GM21360 (cell line): ENCODE measurements at regions not wholly inside any gene's neighbourhood (a gene's known extent, or its start where the extent isn't known, plus 50 kb on each side); places are given as distances from the start of the nearest gene placed in this dataset.
"Not testable (repeated sequence)": the region's sequence is repeated elsewhere in the genome, so short reads cannot be mapped to it uniquely, and the experiment has no call there.

Source experiments
- ATAC-seq: cut with Tn5 transposase; IDR thresholded peaks from one replicate; pipeline ENCODE4 v1.9.1; 2021; ENCODE audit warnings: mild to moderate bottlenecking, moderate library complexity; ENCODE audit not compliant: unreplicated experiment

DNA sequence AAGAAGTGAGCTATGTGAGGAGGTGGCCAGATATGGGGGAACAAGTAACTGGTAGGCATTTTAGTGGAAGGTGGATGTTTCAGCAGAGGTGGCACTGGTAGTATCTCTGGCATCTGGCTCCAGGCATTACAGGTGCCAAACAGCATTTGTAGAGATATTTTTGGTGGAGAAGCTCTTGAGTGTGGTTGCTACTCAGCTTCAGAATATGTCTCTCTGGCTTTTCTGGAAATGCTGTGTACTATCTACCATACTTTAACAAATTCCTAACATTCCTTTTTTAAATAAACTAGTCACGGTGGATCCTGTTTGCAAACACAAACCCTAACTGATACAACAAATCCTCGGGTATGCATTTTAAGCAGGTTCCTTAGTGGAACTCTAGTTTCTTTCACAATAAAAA is 128.0 kb downstream of the BARX2 start:
- no peak for ATAC-seq

DNA sequence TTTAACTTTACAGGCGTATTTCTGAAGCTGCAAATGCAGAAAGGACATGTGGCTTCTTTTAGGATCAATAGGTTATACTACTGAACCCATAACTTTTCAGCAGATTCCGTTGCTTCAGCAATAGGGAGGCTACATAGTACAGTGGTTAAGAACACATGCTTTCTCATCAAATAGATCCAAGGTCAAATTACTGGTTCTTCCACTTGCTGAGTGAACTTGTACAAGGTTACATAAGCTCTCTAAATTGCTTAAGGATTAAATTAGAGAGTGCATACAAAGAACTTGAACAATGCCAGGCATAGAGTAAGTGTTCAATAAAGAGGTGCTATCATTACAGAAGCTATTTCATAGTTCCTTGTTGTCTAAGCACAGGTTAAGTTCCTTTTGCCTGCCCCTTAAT is 129.6 kb downstream of the BARX2 start:
- no peak for ATAC-seq

DNA sequence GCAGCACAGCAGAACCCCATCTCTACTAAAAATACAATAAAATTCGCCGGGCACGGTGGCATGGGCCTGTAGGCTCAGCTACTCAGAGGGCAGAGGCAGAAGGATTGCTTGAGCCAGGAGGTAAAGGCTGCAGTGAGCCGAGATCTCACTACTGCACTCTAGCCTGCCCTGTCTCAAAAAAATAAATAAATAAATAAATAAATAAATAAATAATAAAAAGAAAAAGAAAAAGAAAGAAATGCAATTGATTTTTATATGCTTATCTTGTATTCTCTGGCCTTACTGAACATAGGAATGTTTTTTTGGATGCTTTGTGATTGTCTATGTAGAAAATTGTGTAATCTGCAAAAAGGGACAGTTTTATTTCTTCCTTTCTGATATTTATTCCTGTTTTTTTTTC is 132.5 kb downstream of the BARX2 start:
- ATAC-seq: no peak

DNA sequence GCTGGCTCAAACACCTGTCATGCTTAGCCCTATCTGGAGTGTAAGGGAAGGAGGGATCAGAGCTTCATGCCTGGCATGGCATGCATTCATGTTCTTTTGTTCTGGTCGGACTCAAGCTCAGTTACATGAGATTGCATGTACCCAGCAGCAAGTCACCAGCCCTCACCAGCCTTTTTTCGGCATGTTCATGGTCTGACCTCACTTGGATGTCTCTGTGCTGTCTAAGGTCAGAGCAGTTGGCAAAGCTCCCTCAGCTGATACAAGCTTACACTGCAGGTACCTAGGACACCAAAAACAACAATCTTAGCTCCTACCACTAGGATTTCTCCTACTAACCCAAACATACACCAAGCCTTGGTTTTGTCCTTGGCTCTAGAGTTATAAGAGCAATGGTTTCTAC is 152.6 kb downstream of the BARX2 start:
- ATAC-seq: no peak

DNA sequence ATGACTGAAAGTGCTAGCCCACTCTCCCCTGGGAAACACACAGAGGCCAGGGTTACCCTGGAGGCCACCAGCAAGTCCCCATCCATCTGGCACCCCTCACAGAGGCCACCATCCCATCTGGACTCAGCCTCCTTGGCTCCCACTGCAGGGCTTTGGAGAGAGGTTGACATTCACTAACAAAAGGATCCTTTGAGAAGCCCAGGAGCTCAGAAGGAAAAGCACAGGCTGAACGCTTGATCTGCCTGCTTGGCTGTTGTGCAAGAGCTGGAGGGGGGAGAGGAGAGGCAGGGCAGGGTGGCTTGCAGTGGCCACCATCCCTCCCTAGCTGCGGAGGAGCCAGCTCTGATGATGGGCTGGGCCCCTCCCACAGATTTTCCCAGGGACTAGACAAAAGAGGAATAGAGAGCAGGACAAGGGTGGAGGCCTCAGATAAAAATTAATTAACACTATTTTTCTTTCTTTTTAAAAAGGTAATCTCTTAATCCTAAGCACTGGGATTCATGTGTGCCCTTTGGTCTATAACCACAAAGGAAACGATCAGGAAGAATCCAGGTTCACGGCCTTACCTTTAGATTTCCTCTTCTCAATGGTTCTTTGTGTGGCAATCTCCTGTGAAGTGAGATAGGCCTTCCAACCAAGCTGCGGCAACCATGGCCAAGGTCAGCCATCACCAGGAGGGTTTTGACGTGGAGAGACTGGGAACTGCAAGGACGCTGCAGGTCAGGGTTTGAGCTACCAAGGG is 154.7 kb downstream of the BARX2 start:
- ATAC-seq: no peak

DNA sequence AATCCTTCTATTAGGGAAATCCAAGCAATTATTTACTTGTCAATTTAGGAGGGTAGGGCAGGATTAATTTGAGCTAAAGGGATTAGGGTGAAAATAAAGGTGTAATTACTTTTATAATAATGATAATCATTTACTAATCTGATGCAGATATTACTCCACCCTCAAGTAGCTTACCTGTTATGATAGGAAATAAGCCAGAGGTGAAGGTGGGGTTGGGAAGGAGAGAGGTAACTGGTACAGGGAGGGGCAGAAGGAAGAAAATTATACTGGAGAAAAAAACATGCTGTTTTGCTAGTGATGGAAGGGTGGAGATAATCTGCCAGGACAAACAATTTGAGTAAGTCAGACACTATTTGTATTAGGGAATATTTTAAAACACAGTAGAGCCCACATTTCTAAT is 157.7 kb downstream of the BARX2 start:
- ATAC-seq: no peak

DNA sequence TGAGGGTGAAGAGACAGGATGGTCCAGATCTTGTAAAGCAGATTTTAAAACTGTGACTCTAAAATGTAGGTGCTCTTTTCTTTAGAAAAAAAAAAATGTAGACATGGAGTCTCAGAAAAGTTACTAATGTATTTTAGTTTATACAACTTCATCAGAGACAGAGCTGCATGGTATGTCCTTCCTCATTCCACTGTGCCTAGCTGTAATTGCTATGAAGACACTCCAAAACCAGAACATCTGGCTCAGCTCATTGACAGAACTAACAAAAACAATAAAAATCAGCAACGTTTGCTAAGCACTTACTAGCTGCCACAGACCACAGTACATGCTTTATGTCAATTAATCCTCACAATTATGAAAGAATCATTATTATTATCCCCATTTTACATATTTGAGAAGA is 160.7 kb downstream of the BARX2 start:
- ATAC-seq: no peak

DNA sequence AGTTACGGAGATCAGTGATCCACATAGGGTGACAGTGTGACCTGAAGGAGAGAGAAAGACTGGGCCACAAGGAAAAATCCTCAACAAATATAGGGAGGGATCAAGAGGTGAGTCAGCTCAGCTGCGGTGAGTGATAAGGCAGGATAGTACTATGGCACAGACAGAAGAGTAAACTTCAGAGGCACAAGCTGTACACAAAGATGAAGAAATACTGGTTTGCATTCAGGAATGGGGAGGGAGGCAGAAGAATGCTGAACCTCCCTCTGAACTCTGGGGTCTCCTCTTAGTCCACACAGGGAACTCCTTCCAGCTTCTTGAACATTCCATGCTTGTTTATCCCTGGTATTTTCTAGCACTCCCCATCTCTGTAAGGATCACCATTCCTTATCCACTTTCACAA is 162.7 kb downstream of the BARX2 start:
- no peak for ATAC-seq

DNA sequence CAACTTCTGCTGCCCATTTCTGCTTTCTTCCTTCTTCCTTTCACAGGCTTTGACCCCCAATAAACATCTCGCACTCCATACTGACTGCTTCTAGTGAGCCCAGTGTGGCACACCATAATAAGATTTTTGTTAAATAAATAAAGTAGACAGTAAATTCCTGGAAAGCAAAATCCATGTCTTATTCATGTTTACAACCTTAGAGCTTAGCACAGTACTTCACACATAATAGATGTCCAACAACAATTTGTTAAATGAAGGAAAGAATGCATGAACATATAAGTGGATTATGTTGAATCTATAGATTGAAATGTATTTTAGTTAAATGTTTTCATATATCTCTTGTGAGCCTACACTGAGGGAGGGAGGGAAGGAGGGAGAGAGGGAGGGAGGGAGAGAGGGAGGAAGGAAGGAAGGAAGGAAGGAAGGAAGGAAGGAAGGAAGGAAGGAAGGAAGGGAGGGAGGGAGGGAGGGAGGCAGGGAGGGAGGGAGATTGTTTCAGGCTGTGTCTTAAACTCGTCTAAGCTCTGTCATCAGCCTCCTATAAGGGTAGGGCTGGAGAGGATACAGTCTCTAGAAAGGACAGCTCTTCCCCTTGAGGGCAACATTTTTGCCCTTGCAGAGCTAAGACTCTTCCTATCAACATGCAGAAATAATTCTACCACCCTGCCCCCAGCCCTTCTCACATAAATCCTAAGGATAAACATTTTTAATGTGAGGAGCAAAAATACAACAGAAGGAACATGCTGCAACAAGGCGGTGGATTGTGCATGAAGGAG is 168.1 kb downstream of the BARX2 start:
- ATAC-seq: no peak

DNA sequence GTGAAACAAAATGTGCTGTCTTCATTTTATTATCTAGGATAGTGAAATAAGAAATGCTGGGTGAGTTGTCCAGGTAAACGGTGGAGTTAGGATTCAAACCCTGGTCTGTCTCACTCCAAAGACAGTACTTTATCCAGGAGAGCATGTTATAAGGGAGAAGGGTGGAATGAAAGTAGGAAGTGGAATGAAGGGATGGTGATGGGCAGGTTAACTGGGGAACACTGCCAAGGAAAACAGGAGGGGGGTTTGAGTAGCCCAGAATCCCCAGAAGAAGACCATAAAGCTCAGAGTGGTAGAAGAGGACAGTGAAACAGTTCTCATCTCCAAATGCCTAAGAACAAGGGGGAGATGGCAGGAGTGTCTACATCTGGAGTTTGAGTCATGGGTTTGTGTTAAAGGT is 169.0 kb downstream of the BARX2 start:
- ATAC-seq: no peak

DNA sequence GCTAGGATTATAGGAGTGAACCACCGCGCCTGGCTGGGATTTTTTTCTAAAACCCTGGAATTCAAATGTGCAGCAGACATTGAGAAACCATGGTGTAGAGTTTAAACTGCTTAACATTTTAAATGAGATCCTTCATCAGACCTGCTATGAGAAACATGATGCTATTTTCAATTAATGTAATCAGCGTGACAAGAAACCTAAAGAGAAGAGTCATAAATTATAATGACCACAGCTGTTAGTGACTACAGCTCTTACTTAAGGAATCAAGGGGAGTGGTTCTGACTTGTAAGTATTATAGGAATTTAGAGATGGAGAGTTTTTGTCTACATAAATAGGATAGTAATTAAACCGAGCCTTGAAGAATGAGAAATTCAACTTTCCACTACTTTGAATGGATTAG is 170.6 kb downstream of the BARX2 start:
- ATAC-seq: no peak

DNA sequence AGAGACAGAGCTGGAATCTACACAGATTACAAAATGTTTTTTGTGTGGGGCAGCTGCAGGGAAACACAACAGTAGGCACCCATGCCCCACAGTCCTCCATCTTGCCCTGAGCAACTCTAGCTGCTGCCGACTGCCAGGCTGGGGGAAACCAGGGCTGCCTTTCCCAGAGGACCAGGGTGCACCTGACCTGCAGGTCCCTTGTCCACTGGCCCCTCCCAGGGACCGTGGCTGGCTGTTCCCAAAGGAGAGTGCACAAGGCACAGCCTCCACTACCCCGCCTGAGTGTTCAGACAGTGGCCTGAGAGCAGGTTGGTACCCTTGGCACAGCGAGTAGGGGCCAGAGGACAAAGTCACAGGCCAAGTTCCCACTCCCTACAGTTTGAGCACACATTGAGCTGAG is 181.8 kb downstream of the BARX2 start:
- no peak for ATAC-seq

DNA sequence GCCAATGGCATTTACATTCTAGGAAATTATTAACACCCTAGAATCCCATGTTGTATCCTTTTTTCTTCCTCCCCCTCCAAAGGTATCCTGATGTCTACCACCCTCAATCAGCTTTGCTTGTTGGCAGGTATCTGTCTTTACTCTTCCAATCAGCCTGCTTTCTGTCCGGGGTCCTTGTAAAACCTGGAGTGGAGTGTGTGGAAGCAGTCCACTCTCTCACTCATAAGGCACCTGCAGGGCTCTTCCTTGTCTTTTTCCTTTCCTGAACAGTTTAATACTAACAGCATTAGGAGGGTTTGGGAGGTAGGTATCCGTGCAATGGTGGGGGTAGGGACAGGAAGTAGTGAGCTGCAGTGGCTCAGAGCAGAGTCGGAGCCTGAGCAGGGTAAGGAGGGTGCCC is 193.4 kb downstream of the BARX2 start:
- no peak for ATAC-seq

DNA sequence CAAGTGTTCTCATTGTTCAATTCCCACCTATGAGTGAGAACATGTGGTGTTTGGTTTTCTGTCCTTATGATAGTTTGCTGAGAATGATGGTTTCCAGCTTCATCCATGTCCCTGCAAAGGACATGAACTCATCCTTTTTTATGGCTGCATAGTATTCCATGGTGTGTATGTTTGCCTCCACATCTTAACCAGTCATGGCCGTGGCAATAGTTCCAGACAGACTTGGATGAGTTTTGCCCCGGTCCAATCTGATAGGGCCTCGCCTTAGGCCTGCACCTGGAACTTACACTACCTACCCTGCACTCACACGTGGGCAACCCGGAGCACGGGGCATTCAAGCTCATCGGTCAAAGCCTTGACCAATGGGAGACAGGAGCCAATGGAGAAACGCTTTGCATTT is 197.0 kb downstream of the BARX2 start:
- not testable (repeated sequence) for ATAC-seq

DNA sequence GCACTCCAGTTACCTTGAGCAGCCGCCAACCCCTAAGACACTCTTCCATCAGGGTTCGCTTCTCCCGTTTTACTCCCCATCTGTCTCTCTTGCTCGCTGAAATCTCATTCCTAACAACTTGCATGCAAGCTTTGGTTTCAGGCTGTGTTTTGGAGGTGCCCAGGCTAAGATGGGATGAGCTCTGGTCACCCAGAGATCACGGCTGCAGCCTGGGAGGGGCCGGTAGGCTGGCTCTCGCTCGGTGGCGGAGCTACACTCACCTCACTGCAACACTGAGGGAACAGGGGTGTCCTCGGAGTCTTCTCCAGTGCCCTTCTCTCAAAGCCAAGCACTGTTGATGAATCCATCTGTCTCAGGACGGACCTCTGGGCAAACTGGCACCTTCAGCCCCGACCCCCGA is 197.5 kb downstream of the BARX2 start:
- ATAC-seq: no peak

DNA sequence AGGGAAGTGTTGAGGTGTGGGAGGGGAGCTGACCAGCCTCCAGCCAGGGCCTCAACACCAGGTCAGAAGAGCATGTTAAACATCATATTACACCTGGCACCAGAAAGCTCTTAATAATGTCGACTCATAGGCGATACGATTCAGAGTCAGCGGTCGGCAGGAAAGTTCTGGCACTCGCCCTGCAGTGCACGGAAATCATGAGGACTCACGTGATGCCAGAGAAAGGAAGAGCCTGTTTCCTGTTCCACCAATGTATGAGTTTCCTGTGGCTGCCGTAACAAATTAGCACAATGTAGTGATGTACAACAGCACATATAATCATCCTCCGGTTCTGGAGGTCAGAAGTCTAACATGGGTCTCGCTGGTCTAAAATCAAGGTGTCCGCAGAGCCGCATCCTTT is 198.8 kb downstream of the BARX2 start:
- ATAC-seq: no peak

DNA sequence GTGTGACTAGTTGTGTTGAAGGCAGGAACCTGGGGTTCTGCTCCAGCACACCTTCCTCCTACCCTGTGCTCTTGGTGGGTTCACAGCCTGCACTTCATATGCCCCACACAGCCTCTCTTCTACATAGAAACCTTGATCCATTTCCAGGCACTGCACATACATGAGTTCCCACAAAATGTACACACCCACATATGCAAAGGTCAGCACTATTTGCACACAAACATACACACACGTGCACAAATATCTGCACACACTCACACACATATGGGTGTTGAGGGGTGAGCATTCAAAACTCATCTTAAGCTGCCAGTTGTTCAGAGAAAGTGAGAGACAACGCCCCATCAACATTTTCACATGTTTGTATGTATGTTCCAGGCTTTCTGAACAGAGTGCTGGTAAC is 201.0 kb downstream of the BARX2 start:
- no peak for ATAC-seq

DNA sequence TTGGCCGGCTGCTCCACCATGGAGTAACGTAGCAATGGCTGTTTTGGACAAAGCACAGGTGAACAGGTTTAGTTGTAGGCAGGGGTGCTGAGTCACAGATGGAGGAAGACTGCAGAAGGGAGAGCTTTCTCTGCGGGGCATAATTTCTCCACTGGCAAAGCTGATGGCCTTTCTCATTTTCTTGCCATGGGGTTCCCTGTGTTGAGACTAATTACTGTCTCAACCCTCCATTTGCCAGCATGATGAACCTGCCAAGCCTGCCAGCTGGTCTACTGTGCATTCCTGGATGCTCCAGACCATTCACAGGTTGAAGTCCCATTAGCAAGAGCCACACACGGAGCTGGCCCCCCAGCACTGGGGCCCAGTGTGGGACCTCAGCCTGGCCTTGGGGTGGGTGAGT is 202.4 kb downstream of the BARX2 start:
- no peak for ATAC-seq

DNA sequence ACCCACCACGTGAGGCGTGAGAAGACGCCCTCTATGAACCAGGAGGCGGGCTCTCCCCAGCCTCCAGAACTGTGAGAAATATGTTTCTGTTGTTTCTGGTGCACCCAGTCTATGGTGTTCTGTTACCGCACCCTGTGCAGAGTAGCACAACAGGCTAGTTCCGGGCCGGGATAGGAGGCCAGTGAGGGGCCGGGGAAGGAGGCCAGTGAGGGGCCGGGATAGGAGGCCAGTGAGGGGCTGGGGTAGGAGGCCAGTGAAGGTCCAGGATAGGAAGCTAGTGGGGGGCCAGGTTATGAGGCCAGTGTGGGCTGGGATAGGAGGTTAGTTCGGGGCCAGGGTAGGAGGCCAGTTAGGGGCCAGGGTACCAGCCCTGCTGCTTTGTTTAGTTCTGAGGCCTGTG is 204.6 kb downstream of the BARX2 start:
- no peak for ATAC-seq

DNA sequence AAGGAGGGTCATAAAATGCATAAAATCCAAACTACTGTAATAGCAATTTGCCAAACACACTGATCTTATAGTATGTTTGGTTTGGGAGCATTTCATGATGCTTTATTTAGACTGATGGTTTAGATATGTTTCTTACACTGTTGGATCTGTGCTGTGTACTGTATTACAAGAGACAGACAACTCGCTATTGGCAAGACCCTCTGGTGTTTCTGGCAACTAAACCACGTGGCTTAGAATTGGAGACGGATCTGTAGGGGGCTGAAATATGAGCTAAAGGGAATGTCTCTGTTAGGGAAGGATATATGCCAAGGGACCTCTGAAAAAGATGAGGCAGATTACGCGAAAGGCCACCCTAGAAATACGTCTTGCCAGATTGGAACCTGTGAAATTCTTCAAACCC is 208.7 kb downstream of the BARX2 start:
- ATAC-seq: no peak

DNA sequence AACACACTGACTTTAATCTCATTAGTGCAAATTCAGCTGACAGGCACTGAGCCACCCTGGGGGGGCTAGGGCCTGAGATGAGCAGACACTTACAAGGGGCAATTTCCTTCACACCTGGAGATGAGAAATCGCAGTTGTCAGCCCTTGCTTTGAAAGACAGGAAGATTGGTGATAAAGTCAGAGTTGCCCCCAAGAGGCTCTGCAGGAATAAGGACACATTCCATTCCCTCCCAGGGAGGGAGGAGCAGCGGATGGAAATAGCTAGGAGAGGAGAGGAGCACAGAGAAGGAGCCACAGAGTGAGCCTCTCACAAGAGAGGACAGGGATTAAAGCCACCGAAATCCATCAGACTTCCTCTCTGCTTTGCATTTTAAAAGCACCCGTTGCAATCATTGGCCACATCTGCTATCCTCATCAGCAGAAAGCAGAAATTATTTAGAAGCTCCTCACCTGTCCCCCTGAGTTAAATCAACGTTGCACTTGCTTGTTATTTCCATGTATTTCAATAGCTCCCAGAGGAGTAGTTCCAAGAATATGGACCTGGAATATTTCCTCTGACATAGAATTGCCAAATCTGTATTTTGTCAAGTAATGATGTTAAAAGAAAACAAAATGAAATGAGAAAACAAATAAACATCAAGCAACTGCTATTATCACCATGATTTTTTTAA is 213.7 kb downstream of the BARX2 start:
- ATAC-seq: no peak
